Glutamatergic neuron (in vitro differentiated cells): ENCODE measurements at regions not wholly inside any gene's neighbourhood (a gene's known extent, or its start where the extent isn't known, plus 50 kb on each side); places are given as distances from the start of the nearest gene placed in this dataset.

ENCODE experiments used
- DNase-seq: peaks from one replicate; pipeline ENCODE4 v3.0.0; 2022
- H3K27ac Mint-ChIP-seq: one replicate; pipeline ENCODE4 v1.8.0; 2020; ENCODE audit warnings: mild to moderate bottlenecking, mixed read lengths, inconsistent platforms; ENCODE audit not compliant: unreplicated experiment
- H3K27me3 Mint-ChIP-seq: one replicate; pipeline ENCODE4 v1.8.0; 2020; ENCODE audit warnings: mild to moderate bottlenecking, moderate library complexity, mixed read lengths, inconsistent platforms; ENCODE audit not compliant: unreplicated experiment
- H3K36me3 Mint-ChIP-seq: one replicate; pipeline ENCODE4 v1.8.0; 2020; ENCODE audit warnings: mild to moderate bottlenecking, mixed read lengths, inconsistent platforms; ENCODE audit not compliant: unreplicated experiment
- H3K4me1 Mint-ChIP-seq: one replicate; pipeline ENCODE4 v1.8.0; 2020; ENCODE audit warnings: mild to moderate bottlenecking, low read depth, mixed read lengths, inconsistent platforms; ENCODE audit not compliant: unreplicated experiment
- H3K4me3 Mint-ChIP-seq: one replicate; pipeline ENCODE4 v1.8.0; 2020; ENCODE audit warnings: mild to moderate bottlenecking, mixed read lengths, inconsistent platforms; ENCODE audit not compliant: unreplicated experiment
- H3K9me3 Mint-ChIP-seq: one replicate; pipeline ENCODE4 v1.8.0; 2020; ENCODE audit warnings: mild to moderate bottlenecking, moderate library complexity, mixed read lengths, inconsistent platforms; ENCODE audit not compliant: unreplicated experiment
- TF ChIP-seq, protein P1 (sequence below): fragments of 200-600 bp; sonication (generic); IDR thresholded peaks from one replicate; pipeline ENCODE4 v1.5.0; 2021; ENCODE audit not compliant: partially characterized antibody, unreplicated experiment

DNA sequence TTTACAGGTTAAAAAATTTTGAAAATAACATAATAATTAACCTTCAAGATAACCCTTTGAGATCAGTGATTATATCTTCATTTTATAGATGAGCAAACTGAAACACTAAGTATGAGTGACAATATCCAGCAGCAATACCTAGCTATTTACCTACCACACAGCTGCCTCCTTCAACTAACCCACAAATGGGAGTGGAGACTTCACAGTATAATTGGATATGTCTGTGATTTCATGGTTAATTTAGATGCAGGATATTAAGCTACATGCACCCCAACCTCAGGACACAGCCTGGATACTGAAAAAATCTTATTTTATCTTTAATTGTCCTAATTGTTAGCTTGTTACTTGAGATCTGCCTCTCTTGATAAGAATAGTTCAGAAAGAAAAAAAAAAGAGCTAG, 297.2 kb upstream of the ANO5 start:
- H3K4me1 Mint-ChIP-seq, result no peaks in the 10 kb centered on the region
- H3K9me3 Mint-ChIP-seq, result no peaks in the 10 kb centered on the region
- no peak for DNase-seq
- no peak overlapping the region for H3K4me3 Mint-ChIP-seq
- TF ChIP-seq, protein P1, sequence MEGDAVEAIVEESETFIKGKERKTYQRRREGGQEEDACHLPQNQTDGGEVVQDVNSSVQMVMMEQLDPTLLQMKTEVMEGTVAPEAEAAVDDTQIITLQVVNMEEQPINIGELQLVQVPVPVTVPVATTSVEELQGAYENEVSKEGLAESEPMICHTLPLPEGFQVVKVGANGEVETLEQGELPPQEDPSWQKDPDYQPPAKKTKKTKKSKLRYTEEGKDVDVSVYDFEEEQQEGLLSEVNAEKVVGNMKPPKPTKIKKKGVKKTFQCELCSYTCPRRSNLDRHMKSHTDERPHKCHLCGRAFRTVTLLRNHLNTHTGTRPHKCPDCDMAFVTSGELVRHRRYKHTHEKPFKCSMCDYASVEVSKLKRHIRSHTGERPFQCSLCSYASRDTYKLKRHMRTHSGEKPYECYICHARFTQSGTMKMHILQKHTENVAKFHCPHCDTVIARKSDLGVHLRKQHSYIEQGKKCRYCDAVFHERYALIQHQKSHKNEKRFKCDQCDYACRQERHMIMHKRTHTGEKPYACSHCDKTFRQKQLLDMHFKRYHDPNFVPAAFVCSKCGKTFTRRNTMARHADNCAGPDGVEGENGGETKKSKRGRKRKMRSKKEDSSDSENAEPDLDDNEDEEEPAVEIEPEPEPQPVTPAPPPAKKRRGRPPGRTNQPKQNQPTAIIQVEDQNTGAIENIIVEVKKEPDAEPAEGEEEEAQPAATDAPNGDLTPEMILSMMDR, result no peak
- H3K27ac Mint-ChIP-seq, result no peak overlapping the region
- no peaks in the 10 kb centered on the region for H3K27me3 Mint-ChIP-seq
- H3K36me3 Mint-ChIP-seq, result no peaks in the 10 kb centered on the region

GRCh38 chr11:21896216-21896615, 296.7 kb upstream of the ANO5 start:
- TF ChIP-seq, protein P1, result no peak
- H3K4me1 Mint-ChIP-seq, result no peaks in the 10 kb centered on the region

DNA sequence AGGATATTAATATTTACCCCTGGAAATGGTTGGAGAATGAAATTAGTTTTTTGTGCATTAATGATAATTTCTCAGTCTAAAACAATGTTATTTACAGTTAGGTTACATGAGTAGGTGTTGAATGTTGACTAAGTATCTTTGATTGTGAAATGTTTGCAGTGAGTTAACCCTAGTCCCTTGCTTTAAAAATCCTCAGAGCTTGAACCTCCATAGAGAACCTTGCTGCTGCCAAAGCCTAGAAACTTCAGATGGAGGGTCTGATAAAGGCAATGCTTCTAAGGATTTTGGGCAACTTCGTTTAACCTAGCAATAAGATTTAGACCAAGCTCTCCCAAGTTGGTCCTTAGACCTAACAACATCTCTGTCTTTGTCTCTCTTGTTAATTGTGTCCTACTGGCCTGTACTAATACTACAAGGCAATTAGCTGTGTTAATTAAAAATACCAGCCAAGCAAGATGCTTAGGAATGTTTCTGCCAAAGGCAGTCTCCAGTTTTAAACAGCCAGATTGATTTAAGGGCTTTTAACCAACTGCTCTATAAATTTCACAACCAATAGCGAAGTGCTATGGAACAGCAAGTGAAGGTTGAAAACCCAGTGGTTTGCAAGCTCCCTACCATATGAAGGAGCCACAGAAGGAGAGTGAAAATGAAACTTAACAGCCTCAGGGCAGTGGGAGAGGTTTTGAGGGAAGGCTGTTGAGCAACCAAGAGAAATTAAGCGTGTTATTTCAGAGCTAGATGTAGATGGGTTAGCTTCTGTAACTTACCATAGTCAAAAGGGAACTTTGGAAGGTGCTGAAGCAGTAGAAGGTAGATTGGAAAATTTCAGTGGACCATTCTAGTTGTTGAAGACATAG, 295.9 kb upstream of the ANO5 start:
- Mint-ChIP-seq H3K27ac (no peak overlapping the region), H3K27me3 (no peaks in the 10 kb centered on the region), H3K4me3 (no peak overlapping the region), H3K9me3 (no peaks in the 10 kb centered on the region), H3K4me1 (no peaks in the 10 kb centered on the region), H3K36me3 (no peaks in the 10 kb centered on the region)
- TF ChIP-seq, protein P1, result no peak
- DNase-seq, result no peak

More at GRCh38 chr11:21896216-21896615, 296.7 kb upstream of the ANO5 start:
- DNase-seq, result no peak
- H3K9me3 Mint-ChIP-seq, result no peaks in the 10 kb centered on the region
- no peaks in the 10 kb centered on the region for H3K27me3 Mint-ChIP-seq
- no peaks in the 10 kb centered on the region for H3K36me3 Mint-ChIP-seq
- no peak overlapping the region for H3K4me3 Mint-ChIP-seq
- no peak overlapping the region for H3K27ac Mint-ChIP-seq

GRCh38 chr11:21897752-21898151, 295.1 kb upstream of the ANO5 start:
- TF ChIP-seq, protein P1, result no peak
- Mint-ChIP-seq H3K4me1 (no peaks in the 10 kb centered on the region), H3K27ac (no peak overlapping the region), H3K4me3 (no peak overlapping the region), H3K27me3 (no peaks in the 10 kb centered on the region), H3K36me3 (no peaks in the 10 kb centered on the region), H3K9me3 (no peaks in the 10 kb centered on the region)
- DNase-seq, result no peak

DNA sequence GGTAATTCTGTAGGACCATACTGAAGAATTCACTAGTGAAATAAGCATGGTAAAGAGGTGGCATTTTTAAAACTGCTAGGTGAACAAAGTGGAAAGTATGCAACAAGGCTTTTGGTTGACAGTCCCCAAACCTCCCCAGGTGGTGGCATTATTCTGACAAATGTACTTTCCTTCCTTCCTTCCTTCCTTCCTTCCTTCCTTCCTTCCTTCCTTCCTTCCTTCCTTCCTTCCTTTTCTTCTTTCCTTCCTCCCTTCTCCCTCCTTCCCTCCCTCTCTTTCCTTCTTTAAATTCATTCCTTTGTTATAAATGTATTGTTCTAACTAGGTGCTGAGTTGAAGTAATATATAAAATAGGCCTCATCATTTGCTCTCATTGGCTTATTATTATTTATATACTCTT, 284.7 kb upstream of the ANO5 start:
- TF ChIP-seq, protein P1, result no peak
- no peak overlapping the region for H3K27ac Mint-ChIP-seq
- no peaks in the 10 kb centered on the region for H3K36me3 Mint-ChIP-seq
- no peak overlapping the region for H3K4me3 Mint-ChIP-seq
- H3K4me1 Mint-ChIP-seq, result no peaks in the 10 kb centered on the region
- DNase-seq, result no peak
- H3K27me3 Mint-ChIP-seq, result no peaks in the 10 kb centered on the region
- H3K9me3 Mint-ChIP-seq, result no peaks in the 10 kb centered on the region
